ENCODE measurements at regions not wholly inside any gene's neighbourhood (a gene's known extent, or its start where the extent isn't known, plus 50 kb on each side); places are given as distances from the start of the nearest gene placed in this dataset.

GRCh38 chr9:85408494-85408893, 333.3 kb downstream of the AGTPBP1 start:
- no peak for TF ChIP-seq EZH2phosphoT487 (IDR thresholded peaks at IDR 0.05; ENCODE audit: borderline replicate concordance)
- TF ChIP-seq CTCF (conservative IDR thresholded peaks at IDR 0.05; ENCODE audit: low read length), result no peak

All from Loucy (cell line).